ENCODE measurements at regions not wholly inside any gene's neighbourhood (a gene's known extent, or its start where the extent isn't known, plus 50 kb on each side); places are given as distances from the start of the nearest gene placed in this dataset.
A peak's percentile ranks its signal among the peaks of the same experiment; 100 is the strongest.

GRCh38 chr9:129334105-129334935, 156.3 kb upstream of the IER5L start:
- Mint-ChIP-seq H3K27me3 (ENCODE audit: low read depth) (no peaks in the 10 kb centered on the region), H3K36me3 (ENCODE audit: low read depth) (no peaks in the 10 kb centered on the region), H3K4me3 (ENCODE audit: unreplicated experiment) (peak overlapping the region; percentile 57), H3K9me3 (ENCODE audit: low read depth) (peaks cover 9% of the 10 kb centered on the region), H3K4me1 (ENCODE audit: low read depth) (peaks cover 66% of the 10 kb centered on the region), H3K27ac (ENCODE audit: unreplicated experiment) (peak overlapping the region; percentile 94)
- TF ChIP-seq, protein P1, sequence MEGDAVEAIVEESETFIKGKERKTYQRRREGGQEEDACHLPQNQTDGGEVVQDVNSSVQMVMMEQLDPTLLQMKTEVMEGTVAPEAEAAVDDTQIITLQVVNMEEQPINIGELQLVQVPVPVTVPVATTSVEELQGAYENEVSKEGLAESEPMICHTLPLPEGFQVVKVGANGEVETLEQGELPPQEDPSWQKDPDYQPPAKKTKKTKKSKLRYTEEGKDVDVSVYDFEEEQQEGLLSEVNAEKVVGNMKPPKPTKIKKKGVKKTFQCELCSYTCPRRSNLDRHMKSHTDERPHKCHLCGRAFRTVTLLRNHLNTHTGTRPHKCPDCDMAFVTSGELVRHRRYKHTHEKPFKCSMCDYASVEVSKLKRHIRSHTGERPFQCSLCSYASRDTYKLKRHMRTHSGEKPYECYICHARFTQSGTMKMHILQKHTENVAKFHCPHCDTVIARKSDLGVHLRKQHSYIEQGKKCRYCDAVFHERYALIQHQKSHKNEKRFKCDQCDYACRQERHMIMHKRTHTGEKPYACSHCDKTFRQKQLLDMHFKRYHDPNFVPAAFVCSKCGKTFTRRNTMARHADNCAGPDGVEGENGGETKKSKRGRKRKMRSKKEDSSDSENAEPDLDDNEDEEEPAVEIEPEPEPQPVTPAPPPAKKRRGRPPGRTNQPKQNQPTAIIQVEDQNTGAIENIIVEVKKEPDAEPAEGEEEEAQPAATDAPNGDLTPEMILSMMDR (IDR thresholded peaks at IDR 0.05): peak; percentile 41
- DNase-seq (ENCODE audit: low spot score): peak; percentile 97

DNA sequence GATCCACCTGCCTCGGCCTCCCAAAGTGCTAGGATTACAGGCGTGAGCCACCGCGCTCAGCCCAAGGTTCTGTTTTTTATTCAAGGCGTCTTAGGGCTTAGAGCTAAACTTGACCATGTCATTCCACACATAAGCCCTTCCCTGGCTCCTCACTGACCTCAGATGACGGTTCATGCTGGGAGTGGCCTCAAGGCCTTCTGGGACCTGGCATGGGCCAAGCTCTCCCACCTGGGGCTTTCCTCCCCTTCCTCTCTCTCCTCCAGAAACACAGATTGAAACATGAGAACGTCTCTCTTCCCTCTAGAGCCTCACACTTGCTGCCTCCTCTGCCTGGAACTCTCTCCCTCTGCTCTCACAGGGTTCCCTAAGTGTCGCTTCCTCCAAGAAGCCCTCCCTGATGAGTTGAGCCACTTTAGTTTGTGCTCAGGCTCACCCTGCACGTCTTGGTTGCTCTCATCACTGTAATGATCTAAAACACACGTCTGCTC, 155.6 kb upstream of the IER5L start:
- no peaks in the 10 kb centered on the region for H3K36me3 Mint-ChIP-seq (ENCODE audit: low read depth)
- H3K27me3 Mint-ChIP-seq (ENCODE audit: low read depth): no peaks in the 10 kb centered on the region
- H3K27ac Mint-ChIP-seq (ENCODE audit: unreplicated experiment): peak overlapping the region; percentile 94
- peaks cover 71% of the 10 kb centered on the region for H3K4me1 Mint-ChIP-seq (ENCODE audit: low read depth)
- DNase-seq (ENCODE audit: low spot score): no peak
- peak overlapping the region; percentile 57 for H3K4me3 Mint-ChIP-seq (ENCODE audit: unreplicated experiment)
- peaks cover 9% of the 10 kb centered on the region for H3K9me3 Mint-ChIP-seq (ENCODE audit: low read depth)
- TF ChIP-seq, protein P1 (IDR thresholded peaks at IDR 0.05): no peak

DNA sequence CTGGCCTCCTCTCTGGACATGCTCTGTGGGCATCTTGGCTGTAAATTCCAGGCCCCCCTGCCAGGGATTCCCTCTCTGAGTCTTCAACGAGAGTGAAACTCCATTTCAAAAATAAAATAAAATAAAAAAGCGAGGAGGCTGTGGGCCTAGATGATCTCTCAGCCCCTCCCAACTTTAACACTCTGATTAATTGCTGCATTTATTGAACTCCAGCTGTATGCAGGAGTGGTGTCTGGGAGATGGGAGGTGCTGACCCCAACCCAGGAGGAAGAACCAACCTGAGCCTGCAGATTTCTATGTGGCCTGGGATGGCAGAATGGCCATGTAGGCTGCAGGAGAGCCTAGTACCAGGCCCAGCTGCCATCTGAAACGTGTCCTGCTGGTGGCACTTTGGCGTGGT, 154.5 kb upstream of the IER5L start:
- TF ChIP-seq, protein P1 (IDR thresholded peaks at IDR 0.05): no peak
- DNase-seq (ENCODE audit: low spot score): no peak
- H3K4me3 Mint-ChIP-seq (ENCODE audit: unreplicated experiment): no peak overlapping the region
- no peaks in the 10 kb centered on the region for H3K36me3 Mint-ChIP-seq (ENCODE audit: low read depth)
- H3K27ac Mint-ChIP-seq (ENCODE audit: unreplicated experiment): peak overlapping the region; percentile 92
- H3K4me1 Mint-ChIP-seq (ENCODE audit: low read depth): peaks cover 77% of the 10 kb centered on the region
- H3K27me3 Mint-ChIP-seq (ENCODE audit: low read depth): no peaks in the 10 kb centered on the region
- H3K9me3 Mint-ChIP-seq (ENCODE audit: low read depth): peaks cover 9% of the 10 kb centered on the region

DNA sequence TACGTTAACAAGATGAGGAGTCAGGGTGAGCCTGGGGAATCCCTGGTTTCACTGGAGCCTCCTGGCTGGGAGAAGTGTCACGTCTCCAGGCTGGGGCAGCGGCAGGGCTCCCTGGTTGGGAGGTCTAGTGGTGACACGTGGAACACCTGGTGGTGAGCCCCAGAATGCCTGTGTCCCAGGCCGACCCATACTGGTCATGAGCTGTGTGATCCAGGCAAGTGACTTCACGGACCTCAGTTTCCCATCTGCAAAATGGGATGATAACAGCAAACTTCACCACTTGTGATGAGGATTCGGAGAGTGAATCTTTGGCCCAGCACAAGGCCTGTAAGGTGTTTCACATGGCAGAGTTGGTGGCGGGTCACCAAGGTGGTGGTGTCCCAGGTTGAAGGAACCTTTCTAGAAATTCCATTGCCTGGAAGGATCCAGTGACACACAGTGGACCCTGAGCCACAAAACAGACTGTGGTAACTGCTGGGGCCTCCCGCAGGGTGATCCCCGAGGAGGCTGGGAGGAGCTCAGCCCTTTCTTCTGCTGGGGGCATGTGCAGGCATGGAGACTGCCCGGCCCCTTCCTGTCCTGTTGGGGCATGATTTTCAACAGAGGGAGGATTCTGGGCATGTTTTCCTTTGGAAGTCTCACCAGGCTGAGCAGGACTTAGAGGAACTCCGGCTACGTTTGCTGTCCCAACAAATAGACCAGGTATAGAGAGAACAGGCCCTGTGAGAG, 153.9 kb upstream of the IER5L start:
- Mint-ChIP-seq H3K4me3 (ENCODE audit: unreplicated experiment) (no peak overlapping the region), H3K9me3 (ENCODE audit: low read depth) (peaks cover 9% of the 10 kb centered on the region), H3K4me1 (ENCODE audit: low read depth) (peaks cover 78% of the 10 kb centered on the region), H3K27ac (ENCODE audit: unreplicated experiment) (peak overlapping the region; percentile 92), H3K27me3 (ENCODE audit: low read depth) (no peaks in the 10 kb centered on the region), H3K36me3 (ENCODE audit: low read depth) (no peaks in the 10 kb centered on the region)
- no peak for DNase-seq (ENCODE audit: low spot score)
- TF ChIP-seq, protein P1 (IDR thresholded peaks at IDR 0.05): no peak

- Mint-ChIP-seq H3K36me3 (ENCODE audit: low read depth) (no peaks in the 10 kb centered on the region), H3K27ac (ENCODE audit: unreplicated experiment) (peak overlapping the region; percentile 92), H3K27me3 (ENCODE audit: low read depth) (no peaks in the 10 kb centered on the region), H3K9me3 (ENCODE audit: low read depth) (peaks cover 9% of the 10 kb centered on the region), H3K4me3 (ENCODE audit: unreplicated experiment) (no peak overlapping the region), H3K4me1 (ENCODE audit: low read depth) (peaks cover 72% of the 10 kb centered on the region)
- TF ChIP-seq, protein P1 (IDR thresholded peaks at IDR 0.05): no peak
- no peak for DNase-seq (ENCODE audit: low spot score)
Observed at GRCh38 chr9:129331493-129331765, 153.4 kb upstream of the IER5L start.

All from chondrocyte (in vitro differentiated cells).